K562 (cell line): ENCODE measurements at regions not wholly inside any gene's neighbourhood (a gene's known extent, or its start where the extent isn't known, plus 50 kb on each side); places are given as distances from the start of the nearest gene placed in this dataset.

Source experiments
- ATAC-seq: fragments of 200-7000 bp; cut with Tn5 transposase; 3 replicates; pipeline ENCODE4 v1.9.1; 2020; ENCODE audit warnings: moderate library complexity
- BruUV-seq: library from RNA; stranded (reverse); fragments of 400-500 nt; replicated peaks from 2 replicates; lab custom pipeline; 2021; lab: Mats Ljungman, UMichigan
- CTCF ChIA-PET: fragments of 300-600 bp; formaldehyde crosslinking; extraction: SDS; loops from one replicate; lab custom pipeline; 2021; ENCODE audit warnings: low intra/inter-chr PET ratio; lab: Yijun Ruan, JAX
- POLR2A ChIA-PET: fragments of 300-600, 350-650 bp; sonication (Branson Sonifier 250); formaldehyde crosslinking; extraction: SDS; loops from one replicate; lab custom pipeline; 2021; ENCODE audit warnings: antibody characterized with exemption, inconsistent platforms; lab: Yijun Ruan, JAX
- DNase-seq, 4 experiments: peaks; one replicate each; pipeline versions ENCODE4 v3.0.0 to v3.0.0-alpha.2; 2011 to 2018; ENCODE audit warnings: low spot score in 3 of 4, mixed read lengths in 3 of 4; ENCODE audit errors: extremely low read depth in 1 of 4
- FAIRE-seq: peaks from 2 replicates; lab custom pipeline; 2011; peaks lifted over from hg19 to GRCh38; lab: Jason Lieb, UNC
- H2AFZ ChIP-seq: 2 replicates; pipeline ENCODE4 v1.6.0; 2011; ENCODE audit warnings: low read depth, low read length, control low read depth, inconsistent platforms
- H3K27ac ChIP-seq: fragments of 200-600 bp; 3 replicates; pipeline ENCODE4 v1.8.0; 2011; ENCODE audit warnings: low read depth, mild to moderate bottlenecking, control low read depth, inconsistent platforms, low read length, moderate library complexity, mixed read lengths; ENCODE audit errors: extremely low read depth
- H3K27me3 ChIP-seq, 2 experiments: fragments of 300-600 bp in 1 of 2; 2 replicates in 1 of 2; 3 replicates in 1 of 2; pipeline versions ENCODE4 v1.6.0 to v1.8.0; 2011; ENCODE audit warnings: inconsistent platforms in 2 of 2, low read length in 2 of 2, mild to moderate bottlenecking in 1 of 2, mixed read lengths in 1 of 2, moderate library complexity in 1 of 2; ENCODE audit not compliant: control insufficient read depth in 2 of 2, insufficient read depth in 2 of 2
- H3K36me3 ChIP-seq: fragments of 300-600 bp; 3 replicates; pipeline ENCODE4 v1.8.0; 2011; ENCODE audit warnings: mild to moderate bottlenecking, low read length, inconsistent platforms; ENCODE audit not compliant: control insufficient read depth, insufficient read depth
- H3K4me1 ChIP-seq, 2 experiments: fragments of 200-600 bp in 1 of 2; replicated peaks in 1 of 2; 2 replicates in 1 of 2; 3 replicates in 1 of 2; pipeline versions ENCODE4 v1.5.1 to v1.8.0; 2011; ENCODE audit warnings: inconsistent platforms in 2 of 2, low read length in 2 of 2, mild to moderate bottlenecking in 1 of 2, mixed read lengths in 1 of 2, moderate library complexity in 1 of 2; ENCODE audit not compliant: control insufficient read depth in 2 of 2, insufficient read depth in 2 of 2
- H3K4me2 ChIP-seq: 2 replicates; pipeline ENCODE4 v1.6.1; 2011; ENCODE audit warnings: low read length, control low read depth, inconsistent platforms, mixed read lengths; ENCODE audit not compliant: insufficient read depth
- H3K4me3 ChIP-seq: fragments of 200-600 bp; sonication (generic), shearing (Covaris generic); 2 replicates; pipeline ENCODE4 v1.5.1; 2016; ENCODE audit warnings: control low read depth, inconsistent platforms
- H3K79me2 ChIP-seq: fragments of 200-600 bp; 3 replicates; pipeline ENCODE4 v1.8.0; 2011; ENCODE audit warnings: low read length, inconsistent platforms; ENCODE audit not compliant: control insufficient read depth, insufficient read depth
- H3K9ac ChIP-seq, 2 experiments: 2 replicates each; pipeline versions ENCODE4 v1.6.0 to v1.6.1; 2011; ENCODE audit warnings: low read depth in 2 of 2, low read length in 2 of 2, control low read depth in 1 of 2, inconsistent platforms in 1 of 2, mild to moderate bottlenecking in 1 of 2, mixed read lengths in 1 of 2; ENCODE audit not compliant: insufficient read depth in 1 of 2
- H3K9me1 ChIP-seq: one replicate; pipeline ENCODE4 v1.6.0; 2011; ENCODE audit warnings: inconsistent platforms, mild to moderate bottlenecking, low read length, moderate library complexity; ENCODE audit not compliant: control insufficient read depth, insufficient read depth
- H3K9me3 ChIP-seq: replicated peaks from 2 replicates; pipeline ENCODE4 v1.5.1; 2011; ENCODE audit warnings: low read depth, low read length, inconsistent platforms; ENCODE audit not compliant: control insufficient read depth, insufficient read depth
- H4K20me1 ChIP-seq: replicated peaks from 2 replicates; pipeline ENCODE4 v1.6.1; 2011; ENCODE audit warnings: low read length, inconsistent platforms, mixed read lengths; ENCODE audit not compliant: control insufficient read depth, insufficient read depth
- ARID2 ChIP-seq: fragments of 450-650 bp; IDR thresholded peaks from 2 replicates; pipeline ENCODE4 v1.6.1; 2017; ENCODE audit warnings: antibody characterized with exemption, mild to moderate bottlenecking
- CAMTA2 ChIP-seq: fragments of 250-450 bp; sonication (Bioruptor Pico); conservative IDR thresholded peaks from 2 replicates; pipeline ENCODE4 v1.5.1; 2022
- DACH1 ChIP-seq: fragments of 450-650 bp; IDR thresholded peaks from 2 replicates; pipeline ENCODE4 v1.6.1; 2018; ENCODE audit not compliant: partially characterized antibody
- FOXA3 ChIP-seq, 2 experiments: fragments of 450-650 bp in 1 of 2; sonication (generic) in 1 of 2; formaldehyde crosslinking; IDR thresholded peaks in 1 of 2; conservative IDR thresholded peaks in 1 of 2; 2 replicates each; pipeline versions ENCODE4 v1.4.0 to v1.8.0; 2020 to 2022; ENCODE audit warnings: mild to moderate bottlenecking in 2 of 2, missing genetic modification reagents in 1 of 2
- MTA3 ChIP-seq: fragments of 450-650 bp; formaldehyde crosslinking; IDR thresholded peaks from 2 replicates; pipeline ENCODE4 v1.6.1; 2017; ENCODE audit warnings: mild to moderate bottlenecking, borderline replicate concordance
- PHTF2 ChIP-seq: fragments of 250-450 bp; sonication (Bioruptor Pico); IDR thresholded peaks from 2 replicates; pipeline ENCODE4 v1.5.0; 2021; ENCODE audit warnings: mild to moderate bottlenecking
- SRSF9 ChIP-seq: fragments of 200-400 bp; formaldehyde crosslinking; IDR thresholded peaks from 2 replicates; pipeline ENCODE4 v1.6.1; 2017; ENCODE audit warnings: low read depth, low read length, borderline replicate concordance
- STAG1 ChIP-seq: sonication (generic); formaldehyde crosslinking; IDR thresholded peaks from 2 replicates; pipeline ENCODE4 v1.5.0; 2020; ENCODE audit warnings: missing genetic modification reagents, borderline replicate concordance
- ZNF699 ChIP-seq: fragments of 250-450 bp; sonication (Bioruptor Pico); IDR thresholded peaks from 2 replicates; pipeline ENCODE4 v1.8.0; 2021; ENCODE audit warnings: mild to moderate bottlenecking, moderate library complexity; ENCODE audit not compliant: insufficient replicate concordance
- WGBS: fragments of 100-300 bp; shearing (Covaris generic); methylation state at CpG from one replicate; pipeline ENCODE4 v1.1.6; 2016; ENCODE audit warnings: low coverage, mixed read lengths; ENCODE audit not compliant: insufficient coverage; ENCODE audit errors: missing lambda C conversion rate; 5-methylcytosine and 5-hydroxymethylcytosine counted together
- in situ Hi-C: fragments of 300-500 bp; cut with MboI; formaldehyde crosslinking; loops from 4 replicates; pipeline ENCODE4 v1.15.0; 2018; ENCODE audit warnings: inconsistent platforms, mixed read lengths
- intact Hi-C: fragments of 100-400 bp; cut with micrococcal nuclease; formaldehyde crosslinking; loops from 2 replicates; pipeline ENCODE4 v1.14.2; 2022
- TF ChIP-seq, protein P1 (sequence below): fragments of 150-350 bp; IDR thresholded peaks from 2 replicates; pipeline ENCODE4 v1.6.1; 2014; ENCODE audit warnings: low read depth, mild to moderate bottlenecking, low read length, borderline replicate concordance
- TF ChIP-seq, protein P2 (sequence below), 3 experiments: IDR thresholded peaks in 2 of 3; conservative IDR thresholded peaks in 1 of 3; 2 replicates each; pipeline ENCODE4 v1.5.1; 2011 to 2012; ENCODE audit warnings: low read length in 3 of 3, mild to moderate bottlenecking in 3 of 3, control low read depth in 2 of 3, improper control_type of control experiment in 1 of 3, inconsistent platforms in 1 of 3, low read depth in 1 of 3, mixed read lengths in 1 of 3, moderate library complexity in 1 of 3; ENCODE audit not compliant: insufficient read depth in 2 of 3
- TF ChIP-seq, protein P3 (sequence below): fragments of 450-650 bp; IDR thresholded peaks from 2 replicates; pipeline ENCODE4 v1.6.1; 2014; ENCODE audit warnings: low read depth, mild to moderate bottlenecking, moderate library complexity, borderline replicate concordance

DNA sequence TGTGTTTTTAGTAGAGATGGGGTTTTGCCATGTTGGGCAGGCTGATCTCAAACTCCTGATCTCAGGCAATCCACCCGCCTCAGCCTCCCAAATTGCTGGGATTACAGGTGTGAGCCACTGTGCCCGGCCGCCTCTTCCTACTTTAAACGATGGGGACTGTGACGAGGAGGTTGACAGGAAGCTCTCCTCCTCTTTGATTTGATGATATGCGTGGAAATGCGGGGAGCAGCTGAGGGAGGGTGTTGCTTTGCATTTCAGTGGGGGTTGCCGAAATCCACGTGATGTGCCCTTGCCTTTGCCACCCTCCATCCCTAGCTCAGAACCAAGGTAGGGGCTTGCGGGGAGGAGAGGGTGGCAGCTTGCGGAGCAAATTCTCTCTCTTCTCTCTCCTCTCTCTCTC is 189.6 kb downstream of the AACS start:
- CTCF ChIA-PET = no interaction called here
- intact Hi-C loops = no loop called here
- no peaks in the 10 kb centered on the region for H3K9me1 ChIP-seq
- H3K36me3 ChIP-seq = no peaks in the 10 kb centered on the region
- 0% methylated on average over 9 of the region's 11 CpGs for WGBS
- H3K4me3 ChIP-seq = no peak overlapping the region
- peaks cover 7 to 47% of the 10 kb centered on the region in 2 experiments; a peak in 3 of 5 replicates for H3K27me3 ChIP-seq
- H3K27ac ChIP-seq = no peak overlapping the region
- no peak overlapping the region for H3K4me2 ChIP-seq
- no TSS peak for BruUV-seq
- no peaks in the 10 kb centered on the region for H3K4me1 ChIP-seq
- DNase-seq (no peak), ATAC-seq (no peak), FAIRE-seq (no peak)
- no peaks in the 10 kb centered on the region for H3K79me2 ChIP-seq
- no peaks in the 10 kb centered on the region for H4K20me1 ChIP-seq
- H2AFZ ChIP-seq = no peak overlapping the region
- TF ChIP-seq, protein P1, sequence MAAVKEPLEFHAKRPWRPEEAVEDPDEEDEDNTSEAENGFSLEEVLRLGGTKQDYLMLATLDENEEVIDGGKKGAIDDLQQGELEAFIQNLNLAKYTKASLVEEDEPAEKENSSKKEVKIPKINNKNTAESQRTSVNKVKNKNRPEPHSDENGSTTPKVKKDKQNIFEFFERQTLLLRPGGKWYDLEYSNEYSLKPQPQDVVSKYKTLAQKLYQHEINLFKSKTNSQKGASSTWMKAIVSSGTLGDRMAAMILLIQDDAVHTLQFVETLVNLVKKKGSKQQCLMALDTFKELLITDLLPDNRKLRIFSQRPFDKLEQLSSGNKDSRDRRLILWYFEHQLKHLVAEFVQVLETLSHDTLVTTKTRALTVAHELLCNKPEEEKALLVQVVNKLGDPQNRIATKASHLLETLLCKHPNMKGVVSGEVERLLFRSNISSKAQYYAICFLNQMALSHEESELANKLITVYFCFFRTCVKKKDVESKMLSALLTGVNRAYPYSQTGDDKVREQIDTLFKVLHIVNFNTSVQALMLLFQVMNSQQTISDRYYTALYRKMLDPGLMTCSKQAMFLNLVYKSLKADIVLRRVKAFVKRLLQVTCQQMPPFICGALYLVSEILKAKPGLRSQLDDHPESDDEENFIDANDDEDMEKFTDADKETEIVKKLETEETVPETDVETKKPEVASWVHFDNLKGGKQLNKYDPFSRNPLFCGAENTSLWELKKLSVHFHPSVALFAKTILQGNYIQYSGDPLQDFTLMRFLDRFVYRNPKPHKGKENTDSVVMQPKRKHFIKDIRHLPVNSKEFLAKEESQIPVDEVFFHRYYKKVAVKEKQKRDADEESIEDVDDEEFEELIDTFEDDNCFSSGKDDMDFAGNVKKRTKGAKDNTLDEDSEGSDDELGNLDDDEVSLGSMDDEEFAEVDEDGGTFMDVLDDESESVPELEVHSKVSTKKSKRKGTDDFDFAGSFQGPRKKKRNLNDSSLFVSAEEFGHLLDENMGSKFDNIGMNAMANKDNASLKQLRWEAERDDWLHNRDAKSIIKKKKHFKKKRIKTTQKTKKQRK = no peak
- no peak for TF ChIP-seq DACH1
- TF ChIP-seq FOXA3 (CRISPR knock-in tag; conservative IDR thresholded peaks at IDR 0.05 in 1 of 2, IDR thresholded peaks at IDR 0.05 in 1 of 2) = no peak
- no peak for TF ChIP-seq SRSF9
- TF ChIP-seq ZNF699 (CRISPR knock-in tag) = no peak
- TF ChIP-seq, protein P2, sequence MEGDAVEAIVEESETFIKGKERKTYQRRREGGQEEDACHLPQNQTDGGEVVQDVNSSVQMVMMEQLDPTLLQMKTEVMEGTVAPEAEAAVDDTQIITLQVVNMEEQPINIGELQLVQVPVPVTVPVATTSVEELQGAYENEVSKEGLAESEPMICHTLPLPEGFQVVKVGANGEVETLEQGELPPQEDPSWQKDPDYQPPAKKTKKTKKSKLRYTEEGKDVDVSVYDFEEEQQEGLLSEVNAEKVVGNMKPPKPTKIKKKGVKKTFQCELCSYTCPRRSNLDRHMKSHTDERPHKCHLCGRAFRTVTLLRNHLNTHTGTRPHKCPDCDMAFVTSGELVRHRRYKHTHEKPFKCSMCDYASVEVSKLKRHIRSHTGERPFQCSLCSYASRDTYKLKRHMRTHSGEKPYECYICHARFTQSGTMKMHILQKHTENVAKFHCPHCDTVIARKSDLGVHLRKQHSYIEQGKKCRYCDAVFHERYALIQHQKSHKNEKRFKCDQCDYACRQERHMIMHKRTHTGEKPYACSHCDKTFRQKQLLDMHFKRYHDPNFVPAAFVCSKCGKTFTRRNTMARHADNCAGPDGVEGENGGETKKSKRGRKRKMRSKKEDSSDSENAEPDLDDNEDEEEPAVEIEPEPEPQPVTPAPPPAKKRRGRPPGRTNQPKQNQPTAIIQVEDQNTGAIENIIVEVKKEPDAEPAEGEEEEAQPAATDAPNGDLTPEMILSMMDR (IDR thresholded peaks at IDR 0.05 in 2 of 3, conservative IDR thresholded peaks at IDR 0.05 in 1 of 3; ENCODE audit: insufficient read depth in 2 of 3, low read depth in 1 of 3, low read length in 3 of 3) = no peak
- TF ChIP-seq CAMTA2 (CRISPR knock-in tag) = no peak
- no peak for TF ChIP-seq ARID2
- no peak for TF ChIP-seq STAG1 (CRISPR knock-in tag)
- no peak for TF ChIP-seq MTA3
- TF ChIP-seq, protein P3, sequence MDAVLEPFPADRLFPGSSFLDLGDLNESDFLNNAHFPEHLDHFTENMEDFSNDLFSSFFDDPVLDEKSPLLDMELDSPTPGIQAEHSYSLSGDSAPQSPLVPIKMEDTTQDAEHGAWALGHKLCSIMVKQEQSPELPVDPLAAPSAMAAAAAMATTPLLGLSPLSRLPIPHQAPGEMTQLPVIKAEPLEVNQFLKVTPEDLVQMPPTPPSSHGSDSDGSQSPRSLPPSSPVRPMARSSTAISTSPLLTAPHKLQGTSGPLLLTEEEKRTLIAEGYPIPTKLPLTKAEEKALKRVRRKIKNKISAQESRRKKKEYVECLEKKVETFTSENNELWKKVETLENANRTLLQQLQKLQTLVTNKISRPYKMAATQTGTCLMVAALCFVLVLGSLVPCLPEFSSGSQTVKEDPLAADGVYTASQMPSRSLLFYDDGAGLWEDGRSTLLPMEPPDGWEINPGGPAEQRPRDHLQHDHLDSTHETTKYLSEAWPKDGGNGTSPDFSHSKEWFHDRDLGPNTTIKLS = no peak
- TF ChIP-seq PHTF2 (CRISPR knock-in tag) = no peak
- POLR2A ChIA-PET = interaction anchor here (0.6 kb wide), 2 partner anchors 16 to 725 kb away, joined by 3 read pairs; no protein-coding TSS in a partner anchor
- no peaks in the 10 kb centered on the region for H3K9me3 ChIP-seq
- in situ Hi-C loops = no loop called here
- H3K9ac ChIP-seq = no peak overlapping the region
